ENCODE measurements at regions not wholly inside any gene's neighbourhood (a gene's known extent, or its start where the extent isn't known, plus 50 kb on each side); places are given as distances from the start of the nearest gene placed in this dataset.

DNA sequence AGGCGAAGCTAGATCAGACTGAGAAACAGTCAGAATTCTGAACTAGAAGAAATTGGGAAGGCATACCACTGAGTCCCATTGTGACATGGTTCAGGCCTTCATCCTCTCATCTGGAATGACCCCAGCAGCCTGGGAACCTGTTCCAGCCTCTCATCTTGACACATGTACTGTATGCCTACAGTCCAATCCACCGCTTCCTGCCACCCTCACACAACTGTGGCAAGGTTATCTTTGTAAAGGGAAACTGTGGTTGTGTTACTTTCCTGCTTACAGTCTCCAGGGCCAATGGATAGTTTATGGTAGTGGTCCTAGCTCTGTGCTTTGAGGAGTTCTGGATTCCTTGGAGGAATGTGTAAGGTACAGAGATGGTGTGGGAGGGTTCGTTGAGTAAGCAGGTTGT, 296.9 kb upstream of the TRIB2 start:
- no peak for DNase-seq
- H3K4me1 ChIP-seq = peaks cover 10% of the 10 kb centered on the region
- H3K36me3 ChIP-seq = no peaks in the 10 kb centered on the region
- H3K4me3 ChIP-seq (ENCODE audit: low read depth, low read length) = no peak overlapping the region
- no peaks in the 10 kb centered on the region for H3K9me3 ChIP-seq
- TF ChIP-seq CTCF (IDR thresholded peaks at IDR 0.05; ENCODE audit: low read depth, low read length) = no peak
- no peaks in the 10 kb centered on the region for H3K27me3 ChIP-seq

DNA sequence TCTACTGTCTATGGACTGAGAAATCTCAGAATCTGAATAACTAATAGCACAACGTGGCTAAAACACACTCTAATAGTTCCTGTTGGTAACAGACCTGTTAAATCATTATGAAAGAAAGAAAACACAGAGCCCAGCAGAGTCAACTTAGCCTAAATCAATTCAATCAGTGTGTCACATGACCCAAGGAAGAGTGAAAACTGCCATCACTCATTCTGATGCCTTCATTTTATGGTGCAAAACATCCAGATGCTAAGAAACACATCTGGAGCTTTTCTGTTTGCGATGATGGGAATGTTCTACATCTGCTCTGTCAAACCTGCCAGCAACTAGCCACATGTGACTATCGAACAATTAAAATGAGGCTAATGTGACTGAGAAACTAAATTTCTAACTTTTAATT, 295.7 kb upstream of the TRIB2 start:
- Histone ChIP-seq H3K9me3 (no peaks in the 10 kb centered on the region), H3K4me1 (peaks cover 10% of the 10 kb centered on the region), H3K27me3 (no peaks in the 10 kb centered on the region), H3K4me3 (ENCODE audit: low read depth, low read length) (no peak overlapping the region), H3K36me3 (no peaks in the 10 kb centered on the region)
- DNase-seq = no peak
- TF ChIP-seq CTCF (IDR thresholded peaks at IDR 0.05; ENCODE audit: low read depth, low read length) = no peak

DNA sequence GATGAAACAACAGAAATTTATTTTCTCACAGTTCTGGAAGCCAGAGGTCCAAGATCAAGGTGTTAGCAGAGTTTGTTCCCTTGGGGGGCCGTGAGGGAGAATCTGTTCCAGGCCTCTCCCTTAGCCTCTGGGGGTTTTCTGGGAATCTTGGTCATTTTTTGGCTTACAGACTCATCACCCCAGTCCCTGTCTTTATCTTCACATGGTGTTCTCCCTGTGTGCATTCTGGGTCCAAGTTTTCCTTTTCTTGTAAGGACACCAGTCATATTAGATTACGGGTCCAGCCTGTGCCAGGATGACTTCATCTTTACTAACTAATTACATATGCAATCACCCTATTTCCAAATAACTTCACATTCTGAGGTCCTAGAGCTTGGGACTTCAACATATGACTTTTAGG, 292.5 kb upstream of the TRIB2 start:
- H3K36me3 ChIP-seq = no peaks in the 10 kb centered on the region
- H3K4me3 ChIP-seq (ENCODE audit: low read depth, low read length) = no peak overlapping the region
- no peaks in the 10 kb centered on the region for H3K27me3 ChIP-seq
- H3K9me3 ChIP-seq = no peaks in the 10 kb centered on the region
- DNase-seq = no peak
- H3K4me1 ChIP-seq = 0 out of 2 replicates have a peak, but pooled peaks cover 3% of the 10 kb centered on the region
- no peak for TF ChIP-seq CTCF (IDR thresholded peaks at IDR 0.05; ENCODE audit: low read depth, low read length)

GRCh38 chr2:12424809-12425208, 291.9 kb upstream of the TRIB2 start:
- no peak for TF ChIP-seq CTCF (IDR thresholded peaks at IDR 0.05; ENCODE audit: low read depth, low read length)
- Histone ChIP-seq H3K9me3 (no peaks in the 10 kb centered on the region), H3K27me3 (no peaks in the 10 kb centered on the region), H3K4me1 (0 out of 2 replicates have a peak, but pooled peaks cover 3% of the 10 kb centered on the region), H3K36me3 (no peaks in the 10 kb centered on the region), H3K4me3 (ENCODE audit: low read depth, low read length) (no peak overlapping the region)
- DNase-seq = no peak

GRCh38 chr2:12428324-12428723, 288.4 kb upstream of the TRIB2 start:
- Histone ChIP-seq H3K4me3 (ENCODE audit: low read depth, low read length) (no peak overlapping the region), H3K27me3 (no peaks in the 10 kb centered on the region), H3K4me1 (no peaks in the 10 kb centered on the region), H3K36me3 (no peaks in the 10 kb centered on the region), H3K9me3 (no peaks in the 10 kb centered on the region)
- no peak for DNase-seq
- TF ChIP-seq CTCF (IDR thresholded peaks at IDR 0.05; ENCODE audit: low read depth, low read length) = no peak

DNA sequence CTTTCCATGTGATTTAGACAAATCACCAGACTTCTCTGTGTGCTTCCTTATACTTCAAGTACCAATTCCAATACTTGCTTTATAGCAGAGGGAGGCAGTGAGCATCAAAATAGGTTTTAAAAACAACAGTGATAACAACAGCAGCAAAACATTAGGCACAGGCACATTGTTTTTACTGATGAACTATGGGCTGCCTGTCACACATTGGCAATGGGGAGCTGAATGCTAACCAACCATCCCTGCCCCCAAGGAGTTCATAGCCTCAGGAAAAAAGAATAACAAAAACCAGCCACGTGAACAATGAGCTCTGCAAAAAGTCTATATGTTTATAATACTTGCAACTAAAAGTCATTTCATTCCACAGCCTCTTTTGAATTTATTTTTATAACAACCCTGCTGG, 287.9 kb upstream of the TRIB2 start:
- H3K36me3 ChIP-seq = no peaks in the 10 kb centered on the region
- H3K9me3 ChIP-seq = no peaks in the 10 kb centered on the region
- H3K4me3 ChIP-seq (ENCODE audit: low read depth, low read length) = no peak overlapping the region
- TF ChIP-seq CTCF (IDR thresholded peaks at IDR 0.05; ENCODE audit: low read depth, low read length) = no peak
- no peaks in the 10 kb centered on the region for H3K4me1 ChIP-seq
- no peak for DNase-seq
- no peaks in the 10 kb centered on the region for H3K27me3 ChIP-seq

All from BE2C (cell line).